H9 (cell line): ENCODE measurements at regions not wholly inside any gene's neighbourhood (a gene's known extent, or its start where the extent isn't known, plus 50 kb on each side); places are given as distances from the start of the nearest gene placed in this dataset.

ENCODE experiments used
- DNase-seq: peaks from one replicate; pipeline ENCODE4 v3.0.0-alpha.2; 2017
- H2AFZ ChIP-seq: one replicate; pipeline ENCODE4 v1.6.1; 2013; ENCODE audit warnings: mild to moderate bottlenecking, low read length, control low read depth, moderate library complexity
- H2AK5ac ChIP-seq: 2 replicates; pipeline ENCODE4 v1.6.1; 2013; ENCODE audit warnings: low read length, control low read depth, mixed read lengths; ENCODE audit not compliant: insufficient read length
- H2BK120ac ChIP-seq: one replicate; pipeline ENCODE4 v1.6.1; 2013; ENCODE audit warnings: low read depth, mild to moderate bottlenecking, low read length, control low read depth, inconsistent platforms; ENCODE audit not compliant: poor library complexity, severe bottlenecking
- H2BK12ac ChIP-seq: 2 replicates; pipeline ENCODE4 v1.6.1; 2013; ENCODE audit warnings: low read length, control low read depth, mixed read lengths, low read depth; ENCODE audit not compliant: insufficient read length
- H2BK15ac ChIP-seq: 2 replicates; pipeline ENCODE4 v1.6.1; 2013; ENCODE audit warnings: low read depth, low read length, control low read depth
- H2BK20ac ChIP-seq: one replicate; pipeline ENCODE4 v1.6.1; 2013; ENCODE audit warnings: low read depth, mild to moderate bottlenecking, low read length, control low read depth, inconsistent platforms; ENCODE audit not compliant: poor library complexity, severe bottlenecking
- H2BK5ac ChIP-seq: 2 replicates; pipeline ENCODE4 v1.6.1; 2013; ENCODE audit warnings: low read length, control low read depth, mixed read lengths; ENCODE audit not compliant: insufficient read length
- H3K14ac ChIP-seq: 2 replicates; pipeline ENCODE4 v1.6.1; 2013; ENCODE audit warnings: low read length, control low read depth; ENCODE audit not compliant: insufficient read depth
- H3K18ac ChIP-seq: 2 replicates; pipeline ENCODE4 v1.6.1; 2013; ENCODE audit warnings: low read depth, mild to moderate bottlenecking, mixed read lengths, low read length, control low read depth; ENCODE audit not compliant: insufficient read length
- H3K23ac ChIP-seq: 2 replicates; pipeline ENCODE4 v1.6.1; 2013; ENCODE audit warnings: low read length, control low read depth, mixed read lengths, low read depth; ENCODE audit not compliant: insufficient read length
- H3K23me2 ChIP-seq: 2 replicates; pipeline ENCODE4 v1.6.1; 2013; ENCODE audit warnings: low read depth, mild to moderate bottlenecking, mixed read lengths, low read length, control low read depth; ENCODE audit not compliant: insufficient read length, poor library complexity, severe bottlenecking
- H3K27ac ChIP-seq: 2 replicates; pipeline ENCODE4 v1.5.1; 2013; ENCODE audit warnings: low read length, control low read depth, mixed read lengths, low read depth; ENCODE audit not compliant: insufficient read length
- H3K27me3 ChIP-seq: 2 replicates; pipeline ENCODE4 v1.6.1; 2013; ENCODE audit warnings: low read length, control low read depth, inconsistent platforms; ENCODE audit not compliant: insufficient read depth
- H3K4ac ChIP-seq: 2 replicates; pipeline ENCODE4 v1.6.1; 2013; ENCODE audit warnings: low read depth, mild to moderate bottlenecking, control low read depth, inconsistent platforms, low read length, moderate library complexity
- H3K4me1 ChIP-seq: 2 replicates; pipeline ENCODE4 v1.6.1; 2013; ENCODE audit warnings: low read length, control low read depth, inconsistent platforms; ENCODE audit not compliant: insufficient read depth
- H3K4me2 ChIP-seq: 2 replicates; pipeline ENCODE4 v1.6.1; 2013; ENCODE audit warnings: low read length, control low read depth, mixed read lengths; ENCODE audit not compliant: insufficient read length, insufficient read depth
- H3K56ac ChIP-seq: 2 replicates; pipeline ENCODE4 v1.6.1; 2013; ENCODE audit warnings: low read depth, mild to moderate bottlenecking, mixed read lengths, low read length, control low read depth; ENCODE audit not compliant: insufficient read length
- H3K79me1 ChIP-seq: 2 replicates; pipeline ENCODE4 v1.6.1; 2013; ENCODE audit warnings: low read depth, mild to moderate bottlenecking, moderate library complexity, low read length, control low read depth, inconsistent platforms; ENCODE audit not compliant: insufficient read depth, poor library complexity, severe bottlenecking
- H3K79me2 ChIP-seq: 2 replicates; pipeline ENCODE4 v1.6.1; 2013; ENCODE audit warnings: low read length, control low read depth, inconsistent platforms; ENCODE audit not compliant: insufficient read depth
- H3K9ac ChIP-seq: 2 replicates; pipeline ENCODE4 v1.6.1; 2013; ENCODE audit warnings: low read length, control low read depth, mixed read lengths; ENCODE audit not compliant: insufficient read length; ENCODE audit errors: extremely low read depth
- H3K9me3 ChIP-seq: one replicate; pipeline ENCODE4 v1.6.1; 2013; ENCODE audit warnings: low read depth, low read length, inconsistent platforms; ENCODE audit not compliant: control insufficient read depth
- H3T11ph ChIP-seq: one replicate; pipeline ENCODE4 v1.6.1; 2013; ENCODE audit warnings: mild to moderate bottlenecking, low read length, control low read depth, inconsistent platforms
- H4K20me1 ChIP-seq: one replicate; pipeline ENCODE4 v1.6.1; 2013; ENCODE audit not compliant: control insufficient read depth, insufficient read length, insufficient read depth
- H4K5ac ChIP-seq: 2 replicates; pipeline ENCODE4 v1.6.1; 2013; ENCODE audit warnings: low read depth, mild to moderate bottlenecking, mixed read lengths, low read length, control low read depth; ENCODE audit not compliant: insufficient read length
- H4K8ac ChIP-seq: replicated peaks from 2 replicates; pipeline ENCODE4 v1.6.1; 2013; ENCODE audit warnings: low read length, control low read depth, mixed read lengths, low read depth; ENCODE audit not compliant: insufficient read length
- H4K91ac ChIP-seq: 2 replicates; pipeline ENCODE4 v1.6.1; 2013; ENCODE audit warnings: low read depth, mild to moderate bottlenecking, moderate library complexity, mixed read lengths, low read length, control low read depth; ENCODE audit not compliant: insufficient read length
- H3K27ac Mint-ChIP-seq, 3 experiments: 2 replicates in 2 of 3; 3 replicates in 1 of 3; pipeline ENCODE4 v1.8.0; 2020 to 2021; ENCODE audit warnings: mixed read lengths in 3 of 3, mild to moderate bottlenecking in 1 of 3, moderate library complexity in 1 of 3
- H3K27me3 Mint-ChIP-seq: 2 replicates; pipeline ENCODE4 v1.8.0; 2021; ENCODE audit warnings: low read depth, mild to moderate bottlenecking, moderate library complexity, mixed read lengths
- H3K36me3 Mint-ChIP-seq, 3 experiments: 2 replicates in 2 of 3; 3 replicates in 1 of 3; pipeline ENCODE4 v1.8.0; 2020 to 2021; ENCODE audit warnings: low read depth in 3 of 3, mixed read lengths in 3 of 3; ENCODE audit not compliant: insufficient read depth in 1 of 3
- H3K4me1 Mint-ChIP-seq, 2 experiments: 2 replicates each; pipeline ENCODE4 v1.8.0; 2020; ENCODE audit warnings: mixed read lengths in 2 of 2
- H3K4me3 Mint-ChIP-seq, 2 experiments: 2 replicates in 1 of 2; 3 replicates in 1 of 2; pipeline ENCODE4 v1.8.0; 2020 to 2021; ENCODE audit warnings: mild to moderate bottlenecking in 2 of 2, mixed read lengths in 2 of 2, moderate library complexity in 1 of 2
- H3K9me3 Mint-ChIP-seq, 2 experiments: 2 replicates in 1 of 2; 3 replicates in 1 of 2; pipeline ENCODE4 v1.8.0; 2020; ENCODE audit warnings: mild to moderate bottlenecking in 2 of 2, mixed read lengths in 2 of 2, moderate library complexity in 1 of 2
- WGBS: extraction: QIAGEN DNeasy Blood & Tissue Kit; methylation state at CpG from one replicate; pipeline ENCODE4 v1.1.7; 2013; ENCODE audit warnings: missing lambda C conversion rate, low lambda C conversion rate, mixed read lengths; ENCODE audit not compliant: insufficient read length; ENCODE audit errors: extremely low coverage; 5-methylcytosine and 5-hydroxymethylcytosine counted together
- TF ChIP-seq, protein P1 (sequence below): fragments of 200-600 bp; sonication (generic); conservative IDR thresholded peaks from 3 replicates; pipeline ENCODE4 v1.8.0; 2021; ENCODE audit warnings: antibody characterized with exemption, mild to moderate bottlenecking

DNA sequence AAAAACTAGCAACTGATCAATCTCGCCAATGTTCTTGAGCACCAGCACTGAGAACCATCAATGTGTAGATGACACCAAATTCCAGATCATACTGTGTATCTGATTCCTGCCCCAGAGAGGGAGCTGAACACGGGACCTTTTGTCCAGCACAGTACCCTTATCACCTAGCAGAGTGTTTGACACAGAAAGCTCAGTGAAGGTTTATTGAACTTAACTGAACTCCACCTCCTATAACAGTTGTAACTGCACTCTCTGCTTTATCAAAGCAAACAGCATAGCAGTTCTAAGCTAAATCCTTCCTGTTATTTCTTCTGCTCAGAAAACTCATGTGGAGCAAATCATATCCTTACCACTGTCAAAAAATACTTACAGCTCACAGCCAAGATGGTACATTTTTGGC is 183.4 kb upstream of the SLCO3A1 start:
- Histone ChIP-seq H2BK5ac (no peak overlapping the region), H4K5ac (no peak overlapping the region), H2BK15ac (no peak overlapping the region), H3K23ac (no peak overlapping the region), H3K4ac (no peak overlapping the region), H3K27ac (no peak overlapping the region), H3K79me2 (no peaks in the 10 kb centered on the region), H2AFZ (no peak overlapping the region), H3K56ac (no peak overlapping the region), H2BK20ac (no peak overlapping the region), H3K23me2 (no peaks in the 10 kb centered on the region), H3K14ac (no peak overlapping the region), H2BK12ac (no peak overlapping the region), H3K9me3 (no peaks in the 10 kb centered on the region), H2AK5ac (no peak overlapping the region), H2BK120ac (no peak overlapping the region), H4K8ac (no peak overlapping the region), H3K18ac (no peak overlapping the region), H3K79me1 (no peaks in the 10 kb centered on the region), H4K20me1 (no peaks in the 10 kb centered on the region), H3T11ph (no peak overlapping the region), H3K4me1 (no peaks in the 10 kb centered on the region), H4K91ac (no peak overlapping the region), H3K4me2 (no peak overlapping the region), H3K27me3 (no peaks in the 10 kb centered on the region), H3K9ac (no peak overlapping the region)
- H3K36me3 Mint-ChIP-seq = peaks cover 0 to 12% (median 10%) of the 10 kb centered on the region in 3 experiments; a peak in 3 of 7 replicates
- TF ChIP-seq, protein P1, sequence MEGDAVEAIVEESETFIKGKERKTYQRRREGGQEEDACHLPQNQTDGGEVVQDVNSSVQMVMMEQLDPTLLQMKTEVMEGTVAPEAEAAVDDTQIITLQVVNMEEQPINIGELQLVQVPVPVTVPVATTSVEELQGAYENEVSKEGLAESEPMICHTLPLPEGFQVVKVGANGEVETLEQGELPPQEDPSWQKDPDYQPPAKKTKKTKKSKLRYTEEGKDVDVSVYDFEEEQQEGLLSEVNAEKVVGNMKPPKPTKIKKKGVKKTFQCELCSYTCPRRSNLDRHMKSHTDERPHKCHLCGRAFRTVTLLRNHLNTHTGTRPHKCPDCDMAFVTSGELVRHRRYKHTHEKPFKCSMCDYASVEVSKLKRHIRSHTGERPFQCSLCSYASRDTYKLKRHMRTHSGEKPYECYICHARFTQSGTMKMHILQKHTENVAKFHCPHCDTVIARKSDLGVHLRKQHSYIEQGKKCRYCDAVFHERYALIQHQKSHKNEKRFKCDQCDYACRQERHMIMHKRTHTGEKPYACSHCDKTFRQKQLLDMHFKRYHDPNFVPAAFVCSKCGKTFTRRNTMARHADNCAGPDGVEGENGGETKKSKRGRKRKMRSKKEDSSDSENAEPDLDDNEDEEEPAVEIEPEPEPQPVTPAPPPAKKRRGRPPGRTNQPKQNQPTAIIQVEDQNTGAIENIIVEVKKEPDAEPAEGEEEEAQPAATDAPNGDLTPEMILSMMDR = no peak
- no peak overlapping the region for H3K27ac Mint-ChIP-seq
- no peaks in the 10 kb centered on the region; the same call in 1 of the 2 replicates for H3K27me3 Mint-ChIP-seq
- H3K4me3 Mint-ChIP-seq = no peak overlapping the region
- no peaks in the 10 kb centered on the region for H3K4me1 Mint-ChIP-seq
- DNase-seq = no peak
- WGBS = no CpG with 5 or more reads among the region's 2 CpGs
- H3K9me3 Mint-ChIP-seq = peaks cover 10 to 13% of the 10 kb centered on the region in 2 experiments; a peak in 4 of 5 replicates
